GM21528 (cell line): ENCODE measurements at regions not wholly inside any gene's neighbourhood (a gene's known extent, or its start where the extent isn't known, plus 50 kb on each side); places are given as distances from the start of the nearest gene placed in this dataset.

Source experiments
- ATAC-seq: cut with Tn5 transposase; IDR thresholded peaks from one replicate; pipeline ENCODE4 v1.9.1; 2021; ENCODE audit warnings: mild to moderate bottlenecking, moderate library complexity; ENCODE audit not compliant: unreplicated experiment, low FRiP score

DNA sequence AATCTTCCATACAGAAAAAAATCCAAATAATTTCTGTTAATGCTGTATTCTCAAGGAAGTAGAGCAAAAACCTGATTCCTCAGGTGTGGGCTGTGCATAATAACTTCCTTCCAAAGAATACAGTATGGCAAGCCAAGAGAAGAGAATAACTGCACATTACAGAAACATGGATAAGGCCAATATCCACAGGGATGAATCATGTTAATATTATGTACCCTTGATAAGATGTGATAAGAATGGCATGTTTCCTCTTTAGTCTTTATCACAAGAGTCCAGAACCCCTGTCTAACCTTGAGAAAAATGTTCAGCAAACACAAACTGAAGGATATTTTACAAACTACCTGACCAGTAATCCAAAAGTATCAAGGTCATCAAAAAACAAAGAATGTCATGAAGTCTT is 795.8 kb downstream of the SEMA5A start:
- ATAC-seq: no peak

DNA sequence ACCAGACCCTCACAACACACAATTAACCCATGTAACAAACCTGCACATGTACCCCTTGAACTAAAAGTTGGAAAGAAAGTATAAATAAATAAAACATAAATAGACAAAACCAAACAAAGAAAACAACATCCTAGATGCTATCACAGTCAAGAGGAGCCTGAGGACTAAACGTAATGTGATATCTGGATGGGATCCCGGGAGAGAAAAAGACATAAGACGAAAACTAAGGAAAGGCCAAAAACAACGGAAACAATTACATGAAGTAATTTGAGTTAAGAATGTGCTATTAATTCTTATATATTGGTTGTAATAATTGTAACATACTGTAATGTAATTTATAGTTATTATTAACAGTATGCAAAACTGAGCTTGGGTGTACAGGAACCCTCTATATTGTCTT is 793.9 kb downstream of the SEMA5A start:
- ATAC-seq: no peak

GRCh38 chr5:8752595-8752994 is 793.3 kb downstream of the SEMA5A start:
- no peak for ATAC-seq

DNA sequence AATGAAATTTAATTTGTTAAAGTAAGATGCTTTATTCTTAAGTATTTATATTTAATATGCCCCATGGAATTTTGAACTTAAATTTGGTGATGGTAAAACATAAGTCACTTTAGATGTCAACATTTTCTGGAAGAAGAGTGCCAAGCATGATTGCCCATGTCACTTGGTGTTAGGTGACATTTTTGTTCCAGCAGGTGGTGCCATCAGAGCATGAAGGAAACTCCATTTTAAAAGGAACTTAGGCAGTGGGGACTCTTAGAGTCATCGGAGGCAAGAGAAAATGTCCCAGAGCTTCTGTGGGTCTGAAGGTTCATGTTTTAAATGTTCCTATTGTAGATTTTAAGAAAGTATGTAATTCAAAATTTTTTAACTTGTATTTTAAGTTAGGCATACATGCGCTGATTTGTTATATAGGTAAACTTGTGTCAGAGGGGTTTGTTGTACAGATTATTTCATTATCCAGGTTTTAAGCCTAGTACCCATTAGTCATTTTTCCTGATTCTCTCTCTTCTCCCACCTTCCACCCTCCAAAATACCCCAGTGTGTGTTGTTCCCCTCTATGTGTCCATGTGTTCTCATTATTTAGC is 789.3 kb downstream of the SEMA5A start:
- ATAC-seq: no peak

- ATAC-seq: no peak
These were observed 780.0 kb downstream of the SEMA5A start for GRCh38 chr5:8765886-8766285.

DNA sequence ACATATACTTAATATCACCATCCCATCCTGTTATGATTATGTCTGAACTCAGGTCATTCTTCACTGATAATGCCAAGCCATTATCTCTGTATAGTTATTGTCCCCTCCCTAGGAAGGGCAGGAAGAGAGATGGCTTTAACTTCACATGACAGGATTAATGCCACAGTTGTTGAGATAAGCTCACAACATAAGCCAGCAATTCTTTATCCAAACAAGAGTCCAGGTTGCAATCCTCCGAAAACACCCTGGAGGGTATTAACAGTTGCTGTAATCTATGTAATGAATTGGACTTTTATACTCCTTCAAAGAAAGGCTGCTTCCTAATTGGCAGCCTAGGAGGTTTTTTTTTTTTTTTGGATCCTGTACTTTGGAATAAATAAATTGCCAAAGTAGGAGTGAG is 779.4 kb downstream of the SEMA5A start:
- no peak for ATAC-seq

GRCh38 chr5:8767111-8767510 is 778.8 kb downstream of the SEMA5A start:
- ATAC-seq: no peak

- ATAC-seq: no peak
These were observed 778.1 kb downstream of the SEMA5A start for GRCh38 chr5:8767746-8768145.

GRCh38 chr5:8769631-8770030 is 776.2 kb downstream of the SEMA5A start:
- ATAC-seq: no peak

- no peak for ATAC-seq
These were observed 775.4 kb downstream of the SEMA5A start for GRCh38 chr5:8770431-8770830.

DNA sequence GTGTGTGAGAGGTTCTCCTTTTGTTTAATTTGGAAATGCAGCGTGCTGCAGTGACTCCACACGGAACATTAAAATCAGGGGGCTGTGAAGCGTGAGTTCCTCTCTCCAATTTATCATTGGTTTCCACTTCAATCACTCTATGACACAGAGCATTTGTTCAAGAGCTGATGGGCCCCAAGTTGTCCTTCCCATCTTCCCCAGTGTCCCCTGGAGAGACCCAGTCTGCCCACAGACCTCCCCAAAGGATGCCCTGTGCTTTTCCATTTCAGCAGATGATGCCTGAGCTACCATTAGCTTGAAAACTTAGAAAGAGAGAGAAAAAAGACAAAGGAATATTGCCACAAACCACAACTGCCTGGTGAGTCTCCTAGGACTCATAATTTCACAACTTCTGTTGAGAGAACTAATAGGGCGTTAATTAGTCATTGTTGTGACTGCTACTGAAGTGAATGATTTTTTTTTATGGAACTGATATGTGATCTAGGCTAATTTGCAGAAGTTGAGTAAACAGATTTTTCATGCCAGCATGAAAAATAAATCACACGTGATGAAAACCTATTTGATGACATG is 772.7 kb downstream of the SEMA5A start:
- no peak for ATAC-seq

GRCh38 chr5:8784692-8785091 is 761.2 kb downstream of the SEMA5A start:
- ATAC-seq: no peak

DNA sequence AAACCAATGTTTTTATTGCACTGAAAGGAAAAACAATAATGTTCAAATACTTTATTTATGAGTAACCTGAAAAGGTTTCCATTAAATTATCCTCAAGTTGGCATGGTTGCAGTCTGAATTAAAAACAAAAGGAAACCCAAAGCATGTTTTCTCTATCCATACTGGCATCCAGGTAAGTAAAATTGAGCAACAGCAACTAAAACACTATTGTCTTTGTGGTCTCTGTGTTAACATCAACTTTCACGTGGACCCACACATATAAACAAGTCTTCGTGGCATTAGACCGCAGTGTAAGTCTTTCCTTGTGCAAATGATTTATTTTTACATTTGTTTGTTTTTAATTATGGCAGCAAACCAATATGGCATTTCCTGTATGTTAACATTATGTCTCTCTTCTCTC is 757.6 kb downstream of the SEMA5A start:
- ATAC-seq: no peak

DNA sequence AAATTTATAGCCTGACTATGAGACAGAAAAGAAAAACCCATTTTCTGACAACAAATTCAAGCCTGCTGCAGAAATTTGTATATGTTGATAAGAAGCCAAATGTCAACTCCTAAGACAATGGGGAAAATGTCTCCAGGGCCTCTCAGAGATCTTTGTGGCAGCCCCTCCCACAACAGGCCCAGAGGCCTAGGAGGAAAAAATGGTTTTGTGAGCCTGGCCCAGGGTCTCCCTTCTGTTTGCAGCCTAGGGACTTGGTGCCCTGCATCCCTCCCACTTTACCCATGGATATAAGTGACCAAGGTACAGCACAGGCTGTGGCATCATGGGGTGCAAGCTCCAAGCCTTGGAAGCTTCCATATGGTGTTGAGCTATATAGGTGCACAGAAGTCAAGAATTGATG is 740.2 kb downstream of the SEMA5A start:
- no peak for ATAC-seq

DNA sequence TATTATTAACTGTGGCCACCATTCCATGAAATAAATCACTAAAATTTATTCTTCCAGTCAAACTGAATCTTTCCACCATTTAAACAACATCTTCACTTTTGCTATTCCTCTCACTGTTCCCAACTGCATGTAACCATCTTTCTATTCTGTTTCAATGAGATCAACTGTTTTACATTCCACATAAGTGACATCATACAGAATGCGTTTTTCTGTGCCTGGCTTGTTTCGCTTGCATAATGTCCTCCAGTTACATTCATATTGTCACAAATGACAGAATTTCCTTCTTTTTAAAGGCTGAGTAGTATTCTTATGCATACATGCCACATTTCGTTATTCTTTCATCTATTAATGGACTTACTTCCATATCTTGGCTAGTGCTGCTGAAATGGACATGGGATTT is 738.2 kb downstream of the SEMA5A start:
- ATAC-seq: no peak

- no peak for ATAC-seq
These were observed 734.3 kb downstream of the SEMA5A start for GRCh38 chr5:8811581-8811980.

DNA sequence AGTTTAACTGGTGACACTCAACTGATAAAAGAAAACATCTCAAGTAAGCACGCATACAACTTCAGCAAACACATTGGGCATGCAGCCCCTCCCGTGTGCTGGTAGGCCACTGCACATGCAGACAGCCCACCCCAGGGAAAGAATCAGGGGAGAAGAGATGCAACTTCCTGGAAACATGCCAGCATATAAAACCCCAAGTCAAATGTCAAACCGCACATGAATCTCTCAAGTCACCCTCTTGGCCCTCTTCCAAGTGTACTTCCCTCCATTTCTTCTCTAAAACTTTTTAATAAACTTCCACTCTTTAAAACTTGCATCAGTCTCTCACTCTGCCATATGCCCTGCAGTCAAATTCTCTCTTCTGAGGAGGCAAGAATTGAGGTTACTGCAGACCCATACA is 732.7 kb downstream of the SEMA5A start:
- no peak for ATAC-seq

DNA sequence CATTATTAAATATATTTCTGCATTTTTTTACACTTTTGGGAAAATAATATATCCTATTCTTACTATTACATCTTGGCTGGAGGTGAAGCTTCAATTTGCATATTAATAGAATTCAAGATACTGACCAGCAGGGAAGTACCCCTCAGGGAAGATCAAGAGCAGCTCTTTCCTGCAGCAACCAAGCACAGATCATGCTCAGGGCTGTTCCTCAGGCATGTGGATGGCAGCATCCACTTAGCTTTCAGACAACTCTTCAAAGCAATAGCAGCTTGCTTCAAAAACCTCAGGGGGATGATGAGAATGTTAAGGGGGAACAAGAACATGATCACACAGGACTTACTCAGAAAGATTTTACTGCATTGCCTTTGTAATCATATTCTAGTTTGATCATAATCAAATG is 731.8 kb downstream of the SEMA5A start:
- ATAC-seq: no peak

DNA sequence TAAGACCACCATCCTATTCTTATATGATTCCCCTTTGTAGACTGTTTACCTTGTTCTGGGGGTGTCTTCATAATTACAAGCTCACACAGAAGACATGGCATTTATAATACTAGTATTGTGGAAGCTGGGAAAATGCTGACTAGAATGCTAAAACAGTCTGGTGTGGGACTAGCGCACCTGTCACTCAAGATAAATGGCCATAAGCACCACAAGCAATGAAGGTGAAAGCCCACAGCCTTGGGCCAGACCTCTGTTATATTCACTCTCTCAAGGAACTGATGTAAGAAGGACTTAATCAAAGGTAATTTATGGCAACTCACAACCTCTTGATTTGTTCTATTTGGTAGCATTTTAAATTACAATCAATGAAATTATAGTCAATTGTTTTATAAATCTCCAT is 721.5 kb downstream of the SEMA5A start:
- no peak for ATAC-seq

- no peak for ATAC-seq
These were observed 720.6 kb downstream of the SEMA5A start for GRCh38 chr5:8825139-8825757.

GRCh38 chr5:8826508-8826907 is 719.4 kb downstream of the SEMA5A start:
- no peak for ATAC-seq

GRCh38 chr5:8827696-8828095 is 718.2 kb downstream of the SEMA5A start:
- no peak for ATAC-seq
